Lung microvascular endothelial cell (primary cell): ENCODE measurements at regions not wholly inside any gene's neighbourhood (a gene's known extent, or its start where the extent isn't known, plus 50 kb on each side); places are given as distances from the start of the nearest gene placed in this dataset.
"Not testable (repeated sequence)": the region's sequence is repeated elsewhere in the genome, so short reads cannot be mapped to it uniquely, and the experiment has no call there.

Source experiments
- DNase-seq, 2 donors: peaks; one replicate each; pipeline versions ENCODE4 v3.0.0 to v3.0.0-alpha.2; 2010; ENCODE audit warnings: low read depth in 2 of 2

DNA sequence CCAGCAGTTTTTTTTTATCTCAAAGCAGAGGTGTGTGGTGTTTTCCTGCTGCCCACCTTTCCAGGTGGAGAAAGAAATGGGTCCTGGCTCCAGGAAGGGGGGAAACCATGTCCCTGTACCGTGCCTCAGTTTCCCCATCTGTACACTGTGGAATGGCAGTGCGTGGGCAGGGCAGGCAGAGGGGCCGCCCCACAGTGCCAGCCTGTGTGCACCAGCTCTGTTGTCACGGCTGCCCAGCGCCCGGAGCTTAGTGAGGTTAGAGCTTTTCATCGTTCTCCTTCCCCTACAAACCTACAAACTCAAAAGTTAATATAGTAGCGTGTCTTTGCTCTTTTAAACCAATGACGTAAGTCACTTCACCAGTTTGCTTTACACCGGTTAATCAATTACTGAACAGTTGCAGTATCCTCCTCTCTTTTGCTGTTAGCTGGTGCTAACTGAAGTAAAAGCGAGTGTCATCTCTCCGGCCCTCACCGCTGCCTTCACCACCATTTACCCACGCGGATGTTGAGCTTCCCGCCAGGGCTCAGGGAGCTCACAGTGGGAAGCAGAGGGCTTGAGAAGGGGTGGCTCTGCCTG, 114.8 kb upstream of the ADRA2C start:
- DNase-seq, result no peak

DNA sequence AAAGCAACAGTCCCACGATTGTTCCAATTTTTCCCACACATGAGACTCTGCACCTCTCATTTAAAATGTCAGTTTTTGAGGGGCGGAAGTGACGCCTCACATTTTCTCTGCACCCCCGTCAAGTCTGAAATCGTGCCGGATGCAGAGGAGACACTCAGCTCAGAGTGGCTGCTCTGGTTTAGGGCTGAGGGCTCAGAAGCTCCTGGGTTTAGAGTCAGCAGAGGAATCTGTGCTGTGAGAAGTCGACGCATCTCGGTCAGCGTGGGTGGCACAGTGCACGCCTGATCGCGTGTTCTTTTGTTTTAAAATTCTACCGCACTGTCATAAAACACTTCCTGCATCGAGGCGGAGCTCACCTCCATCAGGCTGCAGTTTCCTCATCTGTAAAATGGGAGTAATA, 116.7 kb upstream of the ADRA2C start:
- DNase-seq, result no peak

DNA sequence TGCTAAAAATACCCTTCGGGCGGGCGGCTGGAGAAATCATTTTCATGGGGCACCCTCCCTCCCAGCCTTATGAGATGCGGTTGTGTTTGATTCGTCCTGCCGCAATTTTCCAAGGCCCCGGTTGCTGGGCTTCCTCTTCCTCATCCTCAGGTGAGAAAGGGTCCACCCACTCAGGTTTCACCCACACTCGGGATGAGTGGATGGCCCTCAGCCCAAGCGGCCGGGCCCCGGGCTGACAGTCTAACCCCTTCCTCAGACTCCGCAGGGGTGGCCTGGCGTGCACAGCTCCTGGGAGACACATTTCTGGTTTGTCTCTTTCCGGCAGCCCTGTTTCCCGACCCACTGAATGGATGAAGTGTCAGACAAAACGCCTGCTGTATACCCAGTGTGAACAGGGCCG, 116.5 kb upstream of the LRPAP1 start:
- DNase-seq, result no peak

DNA sequence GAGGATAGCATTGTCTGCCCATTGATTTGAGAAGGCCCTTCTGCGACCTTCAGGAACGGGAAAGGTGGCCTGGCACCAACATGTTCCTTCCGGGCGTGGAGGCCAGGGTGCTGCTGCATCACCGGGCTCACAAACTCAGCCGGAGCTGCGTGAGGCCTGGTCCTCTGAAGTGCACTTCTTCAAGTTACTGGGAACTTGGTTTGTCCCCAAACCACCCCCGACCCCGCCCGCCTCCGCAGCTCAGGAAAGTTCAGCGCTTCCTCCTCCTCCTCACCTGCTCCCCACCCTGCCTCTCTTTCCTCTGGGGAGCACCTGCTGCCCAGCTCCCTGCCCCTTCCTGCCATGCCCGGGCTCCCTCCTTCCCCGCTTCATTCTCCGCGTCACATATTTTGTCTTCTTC, 116.0 kb upstream of the LRPAP1 start:
- no peak for DNase-seq

DNA sequence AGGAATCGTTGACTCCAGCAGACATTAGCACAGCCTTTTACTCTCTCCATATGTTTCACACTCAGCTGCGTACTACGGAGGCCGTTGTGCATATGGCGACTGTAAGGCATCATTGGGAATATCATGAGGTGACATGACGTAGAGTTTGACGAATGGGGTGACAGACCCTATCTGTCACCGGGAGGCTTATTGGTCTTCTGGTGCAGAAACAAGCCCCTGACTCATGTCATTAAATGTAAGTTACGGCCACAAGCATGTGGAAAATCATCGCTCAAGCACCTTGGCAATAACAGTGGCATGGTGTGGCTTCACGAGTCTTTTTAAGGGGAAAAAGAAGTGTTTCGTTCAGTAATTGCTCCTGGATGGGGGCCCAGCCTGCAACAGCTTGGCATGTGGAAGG, 115.2 kb upstream of the LRPAP1 start:
- no peak for DNase-seq

DNA sequence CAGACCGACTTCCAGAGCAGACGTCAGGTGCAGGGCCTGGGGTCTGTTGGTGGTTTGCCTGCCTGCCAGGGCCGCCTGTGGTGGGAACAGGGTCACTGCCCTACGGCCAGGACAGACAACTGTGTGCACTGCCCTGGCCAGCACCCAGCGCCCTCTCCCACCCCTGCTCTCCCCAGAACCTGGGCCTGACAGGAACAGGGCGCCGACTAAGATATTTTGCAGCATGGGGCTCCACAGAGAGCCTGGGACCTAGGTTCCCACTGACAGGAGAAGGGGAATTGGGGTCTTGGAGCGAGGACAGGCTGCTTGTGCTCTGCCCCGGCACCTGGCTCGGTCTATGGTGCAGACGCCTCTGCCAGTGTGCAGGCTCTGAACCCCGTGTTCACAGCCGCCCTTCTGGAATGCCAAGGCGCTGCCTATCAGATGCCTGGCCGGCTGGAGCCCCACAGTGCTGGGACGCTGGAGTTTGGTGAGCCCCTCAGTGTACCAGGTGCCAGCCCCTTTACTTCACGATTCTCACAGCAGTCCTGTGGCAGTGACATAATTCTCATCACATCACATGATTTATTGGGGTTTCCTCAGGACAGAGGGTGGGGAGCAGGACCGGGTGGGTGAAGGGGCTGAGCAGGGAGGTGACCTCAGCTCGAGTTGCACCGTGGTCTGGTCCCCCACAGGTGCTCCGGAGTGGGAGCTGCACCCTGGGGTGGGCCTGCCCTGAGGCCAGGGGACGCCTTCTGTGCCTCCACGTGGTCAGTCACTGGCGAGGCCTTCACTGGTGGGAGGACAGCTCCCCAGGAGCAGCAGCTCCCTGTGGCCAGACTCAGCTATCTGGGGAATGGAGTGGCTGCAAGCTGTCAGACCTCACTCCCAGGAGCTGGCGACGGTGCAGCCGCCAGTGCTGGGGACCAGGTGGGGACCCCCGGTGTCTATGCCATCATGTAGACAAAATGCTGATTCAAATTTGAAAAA, 113.8 kb upstream of the LRPAP1 start:
- no peak for DNase-seq

DNA sequence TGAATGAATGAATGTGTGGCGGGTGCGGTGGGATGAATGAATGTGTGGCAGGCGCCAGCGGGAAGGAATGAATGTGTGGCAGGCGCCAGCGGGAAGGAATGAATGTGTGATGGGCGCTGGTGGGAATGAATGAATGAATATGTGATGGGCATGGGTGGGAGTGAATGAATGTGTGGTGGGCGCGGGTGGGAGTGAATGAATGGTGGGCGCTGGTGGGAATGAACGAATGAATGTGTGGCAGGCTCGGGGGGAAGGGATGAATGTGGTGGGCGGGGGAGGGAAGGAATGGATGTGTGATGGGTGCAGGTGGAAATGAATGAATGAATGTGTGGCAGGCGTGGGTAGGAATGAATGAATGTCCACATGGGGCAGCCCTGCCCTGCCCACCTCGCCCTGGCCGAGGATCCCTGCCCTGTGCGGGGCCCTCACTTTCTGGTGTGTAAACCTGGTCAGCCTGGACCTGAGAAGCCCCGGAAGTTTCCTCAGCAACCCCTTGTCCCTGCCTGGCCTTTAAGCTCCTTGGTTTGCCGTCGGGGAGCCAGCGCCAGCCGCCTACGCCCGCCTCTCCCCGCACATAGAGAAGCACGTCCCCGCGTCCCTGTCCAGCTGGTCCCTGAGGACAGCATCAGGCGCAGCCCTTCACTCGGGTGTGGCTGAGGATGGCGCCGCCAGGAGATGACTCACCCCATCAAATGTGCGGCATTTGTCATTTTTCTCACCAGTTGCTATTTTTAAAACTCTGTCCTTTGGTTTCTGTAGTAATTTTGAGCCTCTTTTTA, 112.8 kb upstream of the LRPAP1 start:
- DNase-seq, result peak in 1 of 2 donors; percentile 11

DNA sequence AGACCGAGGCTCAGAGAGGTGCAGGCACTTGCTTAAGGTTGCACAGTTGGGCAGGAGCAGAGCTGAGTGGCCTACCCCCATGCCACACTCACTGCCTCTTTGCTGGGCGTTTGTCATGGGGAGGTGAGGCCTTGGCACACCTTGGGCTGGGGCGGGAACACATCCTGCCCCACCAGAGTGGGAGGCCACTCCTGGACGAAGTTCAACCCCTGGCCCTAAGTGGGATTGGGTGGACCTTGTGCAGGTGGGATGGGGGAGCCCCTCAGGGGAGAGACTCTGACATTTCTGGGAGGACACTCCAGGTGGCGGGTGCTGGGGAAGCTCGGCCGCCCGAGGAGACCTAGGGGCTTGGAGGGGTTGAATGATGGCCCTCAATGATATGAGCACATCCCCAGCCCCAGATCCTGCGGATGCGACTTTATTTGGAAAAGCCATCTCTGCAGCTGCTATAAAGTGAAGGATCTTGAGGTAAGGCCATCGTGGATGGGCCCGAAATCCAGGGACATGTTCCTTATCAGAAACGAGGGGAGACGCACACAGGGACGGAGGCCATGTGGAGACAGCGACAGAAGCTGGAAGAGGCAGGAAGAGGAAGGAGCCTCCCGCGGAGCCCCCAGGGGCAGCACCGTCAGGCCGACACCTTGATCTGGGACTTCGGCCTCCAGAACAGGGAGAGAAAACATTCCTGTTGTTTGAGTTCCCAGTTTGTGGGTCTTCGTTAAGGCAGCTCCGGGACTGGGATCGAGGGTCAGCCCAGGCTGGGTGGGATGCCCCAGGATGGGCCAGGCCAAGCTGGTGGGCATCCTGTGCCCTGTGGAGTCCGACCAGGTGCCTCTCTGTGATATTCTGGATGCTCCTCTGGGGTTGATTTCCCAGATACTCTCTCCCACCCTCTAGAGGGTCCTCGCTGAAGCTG, 111.6 kb upstream of the LRPAP1 start:
- DNase-seq, result no peak

DNA sequence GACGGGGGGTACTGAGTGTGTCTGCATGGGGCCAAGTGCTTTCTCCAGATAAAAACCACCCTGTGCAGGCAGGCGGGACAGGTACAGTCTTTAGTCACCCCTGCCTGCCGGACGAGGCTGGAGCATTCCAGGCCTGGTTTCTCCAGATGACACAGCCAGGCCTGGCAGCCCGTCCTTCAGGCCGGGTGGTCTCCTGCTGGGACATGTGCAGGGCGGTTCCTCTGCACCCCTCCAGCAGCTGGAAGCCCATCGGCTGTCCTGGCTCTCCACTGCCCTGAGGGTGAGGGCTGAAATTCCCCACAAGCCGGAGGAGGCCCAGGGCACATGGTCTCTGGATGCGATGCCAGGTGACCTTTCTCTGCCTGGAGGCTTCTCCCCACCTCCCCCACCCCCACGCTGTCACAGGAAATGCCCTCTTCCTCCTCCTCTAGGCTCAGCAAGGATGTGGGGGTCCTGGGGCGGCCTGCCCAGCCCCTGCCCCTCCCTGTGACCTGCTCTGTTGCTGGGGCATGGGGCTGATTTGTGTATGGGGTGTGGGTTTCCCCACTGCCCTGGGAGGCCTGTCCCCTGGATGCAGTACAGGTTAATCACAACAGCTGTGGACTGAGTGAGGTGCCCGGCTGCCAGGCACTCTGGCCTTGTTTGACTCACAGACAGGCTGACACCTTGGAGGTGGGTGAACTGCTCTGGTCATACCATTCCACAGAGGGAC, 110.7 kb upstream of the LRPAP1 start:
- no peak for DNase-seq

DNA sequence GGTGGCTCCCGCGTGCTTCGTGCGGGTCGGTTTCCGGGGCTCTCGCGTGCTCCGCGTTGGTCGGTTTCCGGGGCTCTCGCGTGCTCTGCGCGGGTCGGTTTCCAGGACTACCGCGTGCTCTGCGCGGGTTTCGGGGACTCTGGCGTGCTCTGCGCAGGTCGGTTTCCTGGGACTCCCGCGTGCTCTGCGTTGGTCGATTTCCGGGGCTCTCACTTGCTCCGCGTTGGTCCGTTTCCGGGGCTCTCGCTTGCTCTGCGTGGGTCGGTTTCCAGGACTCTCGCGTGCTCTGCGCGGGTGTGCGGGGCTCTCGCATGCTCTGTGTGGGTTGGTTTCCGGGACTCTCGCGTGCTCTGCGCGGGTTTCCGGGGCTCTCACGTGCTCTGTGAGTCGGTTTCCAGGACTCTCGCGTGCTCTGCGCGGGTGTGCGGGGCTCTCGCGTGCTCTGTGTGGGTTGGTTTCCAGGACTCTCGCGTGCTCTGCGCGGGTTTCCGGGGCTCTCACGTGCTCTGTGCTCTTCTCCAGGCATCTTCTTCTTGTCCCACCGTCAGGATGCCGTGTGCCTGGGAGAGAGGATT, 109.9 kb upstream of the LRPAP1 start:
- no peak for DNase-seq

DNA sequence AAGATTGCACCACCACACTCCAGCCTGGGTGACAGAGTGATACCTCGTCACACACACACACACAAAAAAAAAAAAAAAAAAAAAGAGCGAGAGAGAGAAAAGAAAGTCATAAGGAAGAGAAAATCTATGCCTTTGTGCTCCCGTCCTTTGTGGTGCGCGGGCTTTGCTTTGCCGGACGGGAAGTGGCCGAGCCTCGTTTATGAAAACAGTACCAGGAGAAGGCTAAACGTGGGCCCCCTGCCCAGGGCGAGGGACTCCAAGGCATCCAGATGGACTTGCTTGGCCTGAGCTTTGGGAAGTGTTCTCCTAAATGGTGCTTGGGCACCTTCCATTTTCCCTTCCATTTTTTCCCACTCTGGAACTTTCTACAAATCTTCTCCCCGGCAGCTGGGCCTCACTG, 109.3 kb upstream of the LRPAP1 start:
- DNase-seq, result no peak

DNA sequence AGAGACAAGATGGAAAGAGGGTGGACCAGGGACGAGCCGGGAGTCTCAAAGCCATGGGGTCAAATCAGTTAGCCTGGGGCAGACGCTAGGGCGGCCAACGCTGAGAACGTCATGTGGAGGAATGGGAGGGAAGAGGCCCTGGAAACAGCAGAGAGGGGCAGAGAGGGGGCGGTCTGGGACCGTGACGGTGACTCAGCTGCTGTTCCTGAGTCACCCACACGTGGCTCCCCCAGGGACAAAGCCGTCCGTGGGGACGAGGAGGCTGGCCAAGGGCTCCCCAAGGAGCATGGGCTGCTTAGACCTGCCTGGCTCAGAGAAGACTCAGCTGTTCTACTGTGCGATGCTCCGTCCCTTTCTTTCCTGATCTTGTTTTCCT, 108.4 kb upstream of the LRPAP1 start:
- DNase-seq, result no peak

DNA sequence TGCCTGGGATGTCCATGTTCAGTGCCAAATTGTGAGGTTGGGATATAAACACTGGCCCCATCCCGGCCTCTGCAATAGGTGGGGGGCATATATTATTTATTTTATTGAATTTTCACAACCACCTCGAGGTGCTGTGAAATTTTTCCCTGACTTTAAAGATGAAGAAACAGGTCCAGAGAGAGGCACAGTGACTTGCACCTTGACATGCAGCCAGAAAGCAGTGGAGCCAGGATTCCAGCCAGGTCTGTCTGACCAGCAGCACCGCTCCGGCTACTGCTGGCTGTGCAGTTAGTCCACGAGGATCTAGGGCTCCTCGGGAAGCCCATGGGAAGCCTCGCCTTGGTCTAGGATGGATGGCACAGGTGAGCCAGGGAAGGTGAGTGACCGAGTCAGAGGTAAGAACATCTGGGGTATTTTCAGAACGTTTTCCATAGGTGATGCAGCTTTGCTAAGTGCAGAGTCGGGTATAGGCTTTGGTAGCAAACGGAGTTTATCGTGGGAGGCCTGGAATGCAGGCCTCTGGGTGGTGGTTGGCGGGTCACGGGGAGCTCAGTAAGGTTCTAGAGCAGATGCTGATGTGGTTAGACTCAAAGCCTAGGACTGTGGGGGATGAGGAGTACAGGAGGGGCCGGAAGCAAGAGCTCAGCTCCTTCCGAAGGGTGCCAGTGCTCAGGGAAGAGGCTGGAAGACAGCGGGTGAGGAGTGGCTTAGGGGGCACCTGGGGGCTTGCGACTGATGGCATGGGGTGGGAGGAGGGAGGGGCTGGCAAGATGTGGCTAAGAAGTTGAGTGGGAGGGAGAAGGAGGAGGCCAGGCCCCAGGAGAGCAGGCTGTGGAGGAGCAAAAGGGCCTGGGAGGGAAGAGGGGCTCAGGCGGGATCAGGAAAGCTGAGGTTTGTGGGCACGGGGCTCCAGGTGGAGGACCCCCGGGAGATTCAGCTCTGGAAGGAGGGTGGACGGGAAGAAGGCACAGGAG, 107.7 kb upstream of the LRPAP1 start:
- no peak for DNase-seq

DNA sequence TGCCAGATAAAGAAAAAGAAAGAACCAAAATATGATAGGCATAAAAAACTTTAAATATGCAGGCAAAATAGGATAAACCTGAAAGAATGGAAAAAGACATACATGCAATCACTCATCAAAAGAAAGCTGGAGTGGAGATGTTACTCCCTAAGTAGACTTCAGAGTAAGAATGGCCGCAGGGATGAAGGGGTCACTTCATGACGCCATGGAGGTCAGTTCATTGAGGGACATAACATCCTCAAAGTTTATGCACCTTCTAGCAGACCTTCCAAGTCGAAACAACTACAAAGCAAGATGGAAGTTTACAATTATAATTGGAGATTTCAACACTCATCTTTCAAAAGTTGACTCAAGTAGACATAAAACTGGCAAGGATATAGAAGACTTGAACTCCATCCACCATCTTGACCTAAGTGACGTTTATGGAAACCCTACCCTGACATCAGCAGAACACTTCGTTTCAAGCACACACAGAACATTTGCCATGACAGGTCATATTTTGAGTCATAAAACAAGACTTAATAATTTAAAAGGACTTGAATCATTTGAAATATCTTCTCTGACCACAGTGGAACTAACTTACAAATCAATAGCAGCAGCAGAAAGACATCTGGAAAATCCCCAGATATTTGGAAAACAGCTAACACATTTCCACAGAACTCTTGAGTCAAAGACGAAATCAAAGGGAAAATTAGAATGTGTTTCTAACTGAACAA, 106.0 kb upstream of the LRPAP1 start:
- DNase-seq, result no peak

DNA sequence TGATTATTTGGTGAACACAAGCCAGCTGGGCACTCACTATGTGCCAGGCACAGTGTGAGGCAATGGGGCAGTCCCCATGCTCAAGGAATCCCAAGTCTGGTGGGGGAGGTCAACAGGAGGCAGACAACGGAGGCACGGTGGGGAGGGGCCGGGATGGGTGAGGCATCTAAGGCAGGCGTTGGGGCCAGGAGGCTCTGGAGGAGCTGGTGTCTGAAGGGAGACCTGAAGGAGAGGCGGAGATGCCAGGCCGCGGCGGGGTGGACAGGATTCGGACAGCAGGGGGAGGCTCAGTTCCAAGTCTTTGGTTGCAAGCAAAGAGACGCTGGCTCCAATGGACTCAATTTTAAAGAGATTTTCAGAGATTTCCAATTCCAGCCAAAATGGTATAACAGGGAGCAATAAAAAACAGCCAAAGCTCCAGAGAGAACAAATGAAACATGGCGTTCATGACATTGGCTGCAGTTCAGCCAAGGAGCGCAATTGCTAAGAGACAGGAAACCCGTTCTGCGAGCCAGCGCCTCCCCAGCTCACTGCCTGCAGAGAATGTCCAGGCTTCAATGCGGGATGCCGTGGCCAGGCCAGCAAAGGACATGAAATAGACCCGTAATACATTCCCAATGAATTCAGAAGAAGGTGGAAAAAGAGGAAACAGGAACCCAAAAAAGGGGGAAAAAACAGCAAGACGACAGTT, 105.2 kb upstream of the LRPAP1 start:
- DNase-seq, result no peak

DNA sequence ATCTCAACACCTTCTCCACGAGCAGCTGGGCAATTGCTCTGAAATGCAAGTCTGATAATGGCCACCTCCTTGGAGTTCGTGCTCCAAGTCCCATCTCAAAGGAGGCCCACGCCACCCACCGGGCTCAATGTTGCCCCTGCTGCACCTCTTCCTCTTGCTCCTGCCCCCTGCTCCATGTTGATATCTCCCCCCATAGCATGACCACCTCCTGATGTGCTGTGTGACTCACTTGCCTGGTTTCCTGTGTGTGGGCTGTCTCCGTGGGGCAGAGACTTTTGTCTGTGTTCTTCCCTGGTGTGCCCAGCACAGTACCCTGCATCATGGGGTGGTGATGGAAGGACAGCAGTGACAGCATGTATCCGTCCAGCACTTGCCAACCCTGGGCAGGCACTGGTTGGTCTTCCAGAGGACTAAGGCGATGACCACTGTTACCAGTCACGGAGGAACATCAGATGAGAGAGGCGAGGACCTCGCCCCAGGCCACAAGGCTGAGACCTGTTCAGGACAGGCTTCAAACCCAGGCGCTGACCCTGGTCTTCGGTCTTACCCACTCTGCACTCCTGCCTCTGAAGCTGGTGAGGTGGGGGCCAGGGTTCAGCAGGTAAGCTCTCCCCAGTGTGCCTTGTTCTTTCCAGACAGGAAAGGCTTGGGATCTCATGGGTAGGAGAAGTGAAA, 104.6 kb upstream of the LRPAP1 start:
- DNase-seq, result no peak

DNA sequence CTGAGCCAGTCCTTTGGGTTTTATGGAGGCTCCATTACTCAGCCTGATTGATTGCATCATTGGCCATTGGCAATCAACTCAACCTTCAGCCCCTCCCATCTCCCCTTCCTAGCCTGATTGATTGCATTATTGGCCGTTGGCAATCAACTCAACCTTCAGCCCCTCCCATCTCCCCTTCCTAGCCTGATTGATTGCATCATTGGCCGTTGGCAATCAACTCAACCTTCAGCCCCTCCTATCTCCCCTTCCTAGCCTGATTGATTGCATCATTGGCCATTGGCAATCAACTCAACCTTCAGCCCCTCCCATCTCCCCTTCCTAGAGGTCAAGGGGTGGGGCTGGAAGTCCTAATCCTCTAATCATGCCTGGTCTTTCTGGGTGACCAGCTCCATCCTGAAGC, 103.8 kb upstream of the LRPAP1 start:
- DNase-seq, result not testable (repeated sequence)
